GM18870 (cell line): ENCODE measurements at regions not wholly inside any gene's neighbourhood (a gene's known extent, or its start where the extent isn't known, plus 50 kb on each side); places are given as distances from the start of the nearest gene placed in this dataset.
A peak's percentile ranks its signal among the peaks of the same experiment; 100 is the strongest.

ENCODE experiments used
- ATAC-seq: cut with Tn5 transposase; IDR thresholded peaks from one replicate; pipeline ENCODE4 v1.9.1; 2021; ENCODE audit warnings: moderate library complexity; ENCODE audit not compliant: unreplicated experiment

- ATAC-seq: no peak
Measured at GRCh38 chr7:86949779-86950260, 109.6 kb downstream of the ELAPOR2 start.

- ATAC-seq: peak; percentile 97
Measured at GRCh38 chr7:86949052-86949778, 110.2 kb downstream of the ELAPOR2 start.

- no peak for ATAC-seq
Measured at GRCh38 chr7:86947929-86948328, 111.5 kb downstream of the ELAPOR2 start.

GRCh38 chr7:86943447-86943846, 116.0 kb downstream of the ELAPOR2 start:
- ATAC-seq: no peak

GRCh38 chr7:86942995-86943394, 116.5 kb downstream of the ELAPOR2 start:
- ATAC-seq: no peak

- no peak for ATAC-seq
Measured at GRCh38 chr7:86942081-86942480, 117.4 kb downstream of the ELAPOR2 start.

GRCh38 chr7:86939197-86939814, 120.1 kb downstream of the ELAPOR2 start:
- peak; percentile 87 for ATAC-seq

GRCh38 chr7:86937363-86937878, 122.0 kb downstream of the ELAPOR2 start:
- no peak for ATAC-seq

- ATAC-seq: no peak
Measured at GRCh38 chr7:86933295-86933845, 126.1 kb downstream of the ELAPOR2 start.

- ATAC-seq: no peak
Measured at GRCh38 chr7:86932038-86932512, 127.4 kb downstream of the ELAPOR2 start.

- ATAC-seq: peak; percentile 52
Measured at GRCh38 chr7:86931439-86931838, 128.0 kb downstream of the ELAPOR2 start.

GRCh38 chr7:86930554-86931307, 128.7 kb downstream of the ELAPOR2 start:
- no peak for ATAC-seq

GRCh38 chr7:86929293-86930109, 130.0 kb downstream of the ELAPOR2 start:
- no peak for ATAC-seq

GRCh38 chr7:86928308-86928707, 131.1 kb downstream of the ELAPOR2 start:
- no peak for ATAC-seq

GRCh38 chr7:86926732-86927131, 132.7 kb downstream of the ELAPOR2 start:
- no peak for ATAC-seq

GRCh38 chr7:86925221-86925620, 134.2 kb downstream of the ELAPOR2 start:
- no peak for ATAC-seq

- no peak for ATAC-seq
Measured at GRCh38 chr7:86923527-86923926, 135.9 kb downstream of the ELAPOR2 start.

- no peak for ATAC-seq
Measured at GRCh38 chr7:86920154-86920553, 139.3 kb downstream of the ELAPOR2 start.

GRCh38 chr7:86918245-86918644, 141.2 kb downstream of the ELAPOR2 start:
- no peak for ATAC-seq

- ATAC-seq: no peak
Measured at GRCh38 chr7:86916277-86916825, 143.1 kb downstream of the ELAPOR2 start.
